ENCODE measurements at regions not wholly inside any gene's neighbourhood (a gene's known extent, or its start where the extent isn't known, plus 50 kb on each side); places are given as distances from the start of the nearest gene placed in this dataset.

DNA sequence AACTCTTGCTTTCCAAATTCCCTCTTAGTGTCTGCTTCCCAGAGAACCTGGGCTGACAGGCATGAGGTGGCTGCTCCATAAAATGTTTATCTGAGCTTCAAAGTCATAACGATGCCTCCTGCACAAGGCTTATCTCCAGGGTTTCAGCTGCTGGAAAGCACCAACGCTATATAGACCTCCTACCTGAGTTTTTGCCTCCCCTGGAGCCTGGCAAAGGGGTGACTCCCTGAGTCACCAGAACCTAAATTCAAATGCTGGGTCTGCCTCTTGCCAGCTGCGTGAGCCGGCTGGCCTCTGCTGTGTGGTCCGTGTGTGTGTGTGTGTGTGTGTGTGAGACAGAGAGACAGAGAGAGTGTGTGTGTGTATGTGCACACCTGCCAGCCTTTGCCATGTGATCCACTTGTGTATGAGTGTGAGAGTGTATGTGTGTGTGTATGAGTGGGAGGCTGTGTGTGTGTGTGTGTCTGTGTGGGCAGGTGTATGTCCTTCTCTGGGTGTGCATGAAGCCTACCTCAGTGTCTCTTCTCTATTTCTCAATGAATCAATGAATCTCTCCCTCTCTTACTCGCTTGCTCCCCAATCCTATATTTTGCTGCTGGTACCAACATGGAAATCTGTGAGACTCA lies 714.9 kb downstream of the MATN1 start:
- TF ChIP-seq, protein P1, sequence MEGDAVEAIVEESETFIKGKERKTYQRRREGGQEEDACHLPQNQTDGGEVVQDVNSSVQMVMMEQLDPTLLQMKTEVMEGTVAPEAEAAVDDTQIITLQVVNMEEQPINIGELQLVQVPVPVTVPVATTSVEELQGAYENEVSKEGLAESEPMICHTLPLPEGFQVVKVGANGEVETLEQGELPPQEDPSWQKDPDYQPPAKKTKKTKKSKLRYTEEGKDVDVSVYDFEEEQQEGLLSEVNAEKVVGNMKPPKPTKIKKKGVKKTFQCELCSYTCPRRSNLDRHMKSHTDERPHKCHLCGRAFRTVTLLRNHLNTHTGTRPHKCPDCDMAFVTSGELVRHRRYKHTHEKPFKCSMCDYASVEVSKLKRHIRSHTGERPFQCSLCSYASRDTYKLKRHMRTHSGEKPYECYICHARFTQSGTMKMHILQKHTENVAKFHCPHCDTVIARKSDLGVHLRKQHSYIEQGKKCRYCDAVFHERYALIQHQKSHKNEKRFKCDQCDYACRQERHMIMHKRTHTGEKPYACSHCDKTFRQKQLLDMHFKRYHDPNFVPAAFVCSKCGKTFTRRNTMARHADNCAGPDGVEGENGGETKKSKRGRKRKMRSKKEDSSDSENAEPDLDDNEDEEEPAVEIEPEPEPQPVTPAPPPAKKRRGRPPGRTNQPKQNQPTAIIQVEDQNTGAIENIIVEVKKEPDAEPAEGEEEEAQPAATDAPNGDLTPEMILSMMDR (IDR thresholded peaks at IDR 0.05; ENCODE audit: insufficient read depth, low read depth, low read length): no peak
- CTCF ChIA-PET: no interaction called here
- H3K27me3 ChIP-seq (ENCODE audit: control insufficient read depth, insufficient read depth, low read length): no peaks in the 10 kb centered on the region
- no peaks in the 10 kb centered on the region for H3K36me3 ChIP-seq (ENCODE audit: control insufficient read depth, insufficient read depth, low read length)
- no peak for DNase-seq (ENCODE audit: low read depth)
- H3K4me3 ChIP-seq (ENCODE audit: low read depth, low read length): no peak overlapping the region
- POLR2A ChIA-PET: no interaction called here

DNA sequence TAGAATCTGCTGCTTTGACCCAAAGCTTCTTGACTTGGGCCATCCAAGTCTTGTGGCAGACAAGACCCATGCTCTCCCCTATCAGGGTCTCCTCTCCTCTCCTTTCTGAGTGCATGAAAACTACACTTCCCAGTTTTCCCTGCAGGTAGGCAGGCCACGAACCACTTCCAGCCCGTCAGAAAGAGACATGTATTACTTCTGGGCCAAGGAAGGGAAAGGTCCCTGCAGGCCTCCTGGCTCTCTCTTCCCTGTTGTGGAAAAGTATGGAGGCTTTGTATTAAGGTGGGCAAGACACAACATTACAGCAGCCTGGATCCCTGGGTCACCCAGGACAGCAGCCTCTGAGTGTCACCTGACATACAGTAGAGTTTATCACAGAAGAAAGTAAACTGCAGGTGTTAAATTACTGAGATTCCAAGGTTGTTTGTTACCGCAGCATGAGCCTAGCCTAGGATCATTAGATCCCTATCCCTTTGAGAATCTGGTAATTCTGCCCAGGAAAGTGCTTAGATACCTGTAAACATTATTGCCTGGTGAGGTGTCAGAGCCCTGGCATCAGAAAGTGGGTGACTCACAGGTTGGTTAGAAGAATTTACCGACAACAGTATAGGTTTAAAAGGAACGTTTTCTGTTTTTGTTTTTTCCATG lies 717.3 kb downstream of the MATN1 start:
- CTCF ChIA-PET: interaction anchor here (1.0 kb wide), 1 partner anchor 106 kb away, joined by 3 read pairs; no protein-coding TSS in a partner anchor
- DNase-seq (ENCODE audit: low read depth): no peak
- H3K36me3 ChIP-seq (ENCODE audit: control insufficient read depth, insufficient read depth, low read length): no peaks in the 10 kb centered on the region
- no peaks in the 10 kb centered on the region for H3K27me3 ChIP-seq (ENCODE audit: control insufficient read depth, insufficient read depth, low read length)
- no peak overlapping the region for H3K4me3 ChIP-seq (ENCODE audit: low read depth, low read length)
- TF ChIP-seq, protein P1 (IDR thresholded peaks at IDR 0.05; ENCODE audit: insufficient read depth, low read depth, low read length): no peak
- POLR2A ChIA-PET: no interaction called here

DNA sequence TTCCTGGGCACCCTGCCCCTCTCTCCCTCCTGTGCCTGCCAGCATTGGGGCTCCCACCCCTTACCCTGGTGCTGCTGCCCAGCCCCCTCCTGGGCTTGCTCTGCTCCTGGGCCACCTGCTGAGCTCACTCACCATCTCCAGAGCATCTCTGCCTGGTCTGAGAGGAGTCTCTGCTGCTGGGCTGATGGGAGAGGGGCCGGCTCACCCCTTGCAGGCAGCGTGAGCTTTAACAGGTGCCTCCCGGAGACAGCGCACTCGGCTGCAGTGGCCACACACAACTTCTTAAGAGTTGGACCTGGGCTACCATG lies 721.7 kb downstream of the MATN1 start:
- DNase-seq (ENCODE audit: low read depth): no peak
- ChIA-PET CTCF (no interaction called here), POLR2A (no interaction called here)
- H3K36me3 ChIP-seq (ENCODE audit: control insufficient read depth, insufficient read depth, low read length): no peaks in the 10 kb centered on the region
- no peaks in the 10 kb centered on the region for H3K27me3 ChIP-seq (ENCODE audit: control insufficient read depth, insufficient read depth, low read length)
- TF ChIP-seq, protein P1 (IDR thresholded peaks at IDR 0.05; ENCODE audit: insufficient read depth, low read depth, low read length): no peak
- H3K4me3 ChIP-seq (ENCODE audit: low read depth, low read length): no peak overlapping the region

DNA sequence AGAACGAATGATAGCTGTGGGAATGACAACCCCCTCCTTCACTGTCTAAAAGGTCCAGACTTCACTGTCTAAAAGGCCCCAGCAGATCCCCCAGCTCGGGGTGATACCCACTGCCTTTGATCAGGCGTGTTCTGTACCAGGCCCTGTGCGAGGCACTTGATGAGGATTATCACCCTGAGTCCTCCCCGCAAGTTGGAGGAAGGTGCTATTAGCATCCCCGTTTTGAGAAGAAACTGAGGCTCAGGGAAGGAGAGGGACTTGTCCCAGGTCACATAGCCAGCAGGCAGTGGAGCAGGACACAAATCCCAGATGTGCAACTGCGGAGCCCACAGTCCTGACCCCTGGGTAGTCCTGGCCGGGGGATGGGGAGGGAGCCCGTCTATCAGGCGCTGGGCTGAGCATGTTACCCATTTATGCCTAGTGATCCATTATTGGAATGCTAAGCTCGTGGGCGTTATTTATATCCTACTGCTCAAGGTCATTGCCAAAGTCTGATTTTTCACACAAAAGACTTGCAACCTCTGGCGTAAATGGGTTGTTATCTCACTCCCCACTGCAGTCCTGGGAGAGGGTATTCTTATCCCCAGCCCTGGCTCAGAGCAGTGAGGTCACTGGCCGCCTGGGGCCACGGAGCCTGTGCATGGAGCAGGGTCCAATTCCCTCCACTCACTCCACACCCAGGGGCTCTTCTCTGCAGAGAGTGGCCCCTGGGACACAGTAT lies 722.2 kb downstream of the MATN1 start:
- Histone ChIP-seq H3K36me3 (ENCODE audit: control insufficient read depth, insufficient read depth, low read length) (no peaks in the 10 kb centered on the region), H3K27me3 (ENCODE audit: control insufficient read depth, insufficient read depth, low read length) (no peaks in the 10 kb centered on the region), H3K4me3 (ENCODE audit: low read depth, low read length) (no peak overlapping the region)
- no peak for DNase-seq (ENCODE audit: low read depth)
- ChIA-PET CTCF (interaction anchor here (1.0 kb wide), 1 partner anchor 9 kb away, joined by 3 read pairs; no protein-coding TSS in a partner anchor), POLR2A (no interaction called here)
- TF ChIP-seq, protein P1 (IDR thresholded peaks at IDR 0.05; ENCODE audit: insufficient read depth, low read depth, low read length): no peak

DNA sequence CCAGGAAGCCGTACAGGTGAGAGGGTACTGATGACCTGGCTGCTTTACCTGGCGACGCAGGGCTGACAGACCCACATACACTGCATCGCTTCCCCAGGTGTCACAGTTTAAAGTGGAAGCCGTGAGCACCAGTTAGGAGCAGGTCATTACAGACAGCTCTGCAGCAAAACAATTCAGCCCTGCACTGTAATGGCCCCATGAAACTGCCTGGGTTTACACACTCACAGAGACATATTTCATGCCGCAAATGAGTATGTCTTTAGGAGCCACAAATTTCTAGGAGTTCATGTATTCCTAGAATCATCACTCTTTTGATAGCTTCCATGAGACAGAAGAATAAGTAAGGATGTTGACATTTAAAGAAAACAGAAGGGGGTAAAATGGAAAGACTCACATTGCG lies 723.1 kb downstream of the MATN1 start:
- no peaks in the 10 kb centered on the region for H3K27me3 ChIP-seq (ENCODE audit: control insufficient read depth, insufficient read depth, low read length)
- no peak for DNase-seq (ENCODE audit: low read depth)
- no peak overlapping the region for H3K4me3 ChIP-seq (ENCODE audit: low read depth, low read length)
- ChIA-PET CTCF (interaction anchor here (1.0 kb wide), 1 partner anchor 8 kb away, joined by 3 read pairs; no protein-coding TSS in a partner anchor), POLR2A (no interaction called here)
- H3K36me3 ChIP-seq (ENCODE audit: control insufficient read depth, insufficient read depth, low read length): no peaks in the 10 kb centered on the region
- TF ChIP-seq, protein P1 (IDR thresholded peaks at IDR 0.05; ENCODE audit: insufficient read depth, low read depth, low read length): no peak

Measured in BJ (cell line).